NT2/D1 (cell line): ENCODE measurements at regions not wholly inside any gene's neighbourhood (a gene's known extent, or its start where the extent isn't known, plus 50 kb on each side); places are given as distances from the start of the nearest gene placed in this dataset.

ENCODE experiments used
- YY1 ChIP-seq: IDR thresholded peaks from 2 replicates; pipeline ENCODE4 v1.6.1; 2011; ENCODE audit not compliant: insufficient read length, insufficient read depth
- ZNF274 ChIP-seq: IDR thresholded peaks from 2 replicates; pipeline ENCODE4 v1.6.1; 2011; ENCODE audit warnings: mild to moderate bottlenecking, low read depth, low read length

GRCh38 chr4:44777115-44777514 is 50.8 kb upstream of the GNPDA2 start:
- no peak for TF ChIP-seq YY1
- TF ChIP-seq ZNF274: no peak
